K562 (cell line): ENCODE measurements at regions not wholly inside any gene's neighbourhood (a gene's known extent, or its start where the extent isn't known, plus 50 kb on each side); places are given as distances from the start of the nearest gene placed in this dataset.

Experiments
- ATAC-seq: fragments of 200-7000 bp; cut with Tn5 transposase; 3 replicates; pipeline ENCODE4 v1.9.1; 2020; ENCODE audit warnings: moderate library complexity
- BruUV-seq: library from RNA; stranded (reverse); fragments of 400-500 nt; replicated peaks from 2 replicates; lab custom pipeline; 2021; lab: Mats Ljungman, UMichigan
- CTCF ChIA-PET: fragments of 300-600 bp; formaldehyde crosslinking; extraction: SDS; loops from one replicate; lab custom pipeline; 2021; ENCODE audit warnings: low intra/inter-chr PET ratio; lab: Yijun Ruan, JAX
- POLR2A ChIA-PET: fragments of 300-600, 350-650 bp; sonication (Branson Sonifier 250); formaldehyde crosslinking; extraction: SDS; loops from one replicate; lab custom pipeline; 2021; ENCODE audit warnings: antibody characterized with exemption, inconsistent platforms; lab: Yijun Ruan, JAX
- DNase-seq, 4 experiments: peaks; one replicate each; pipeline versions ENCODE4 v3.0.0 to v3.0.0-alpha.2; 2011 to 2018; ENCODE audit warnings: low spot score in 3 of 4, mixed read lengths in 3 of 4; ENCODE audit errors: extremely low read depth in 1 of 4
- FAIRE-seq: peaks from 2 replicates; lab custom pipeline; 2011; peaks lifted over from hg19 to GRCh38; lab: Jason Lieb, UNC
- H2AFZ ChIP-seq: 2 replicates; pipeline ENCODE4 v1.6.0; 2011; ENCODE audit warnings: low read depth, low read length, control low read depth, inconsistent platforms
- H3K27ac ChIP-seq: fragments of 200-600 bp; 3 replicates; pipeline ENCODE4 v1.8.0; 2011; ENCODE audit warnings: low read depth, mild to moderate bottlenecking, control low read depth, inconsistent platforms, low read length, moderate library complexity, mixed read lengths; ENCODE audit errors: extremely low read depth
- H3K27me3 ChIP-seq, 2 experiments: fragments of 300-600 bp in 1 of 2; 2 replicates in 1 of 2; 3 replicates in 1 of 2; pipeline versions ENCODE4 v1.6.0 to v1.8.0; 2011; ENCODE audit warnings: inconsistent platforms in 2 of 2, low read length in 2 of 2, mild to moderate bottlenecking in 1 of 2, mixed read lengths in 1 of 2, moderate library complexity in 1 of 2; ENCODE audit not compliant: control insufficient read depth in 2 of 2, insufficient read depth in 2 of 2
- H3K36me3 ChIP-seq: fragments of 300-600 bp; 3 replicates; pipeline ENCODE4 v1.8.0; 2011; ENCODE audit warnings: mild to moderate bottlenecking, low read length, inconsistent platforms; ENCODE audit not compliant: control insufficient read depth, insufficient read depth
- H3K4me1 ChIP-seq, 2 experiments: fragments of 200-600 bp in 1 of 2; replicated peaks in 1 of 2; 2 replicates in 1 of 2; 3 replicates in 1 of 2; pipeline versions ENCODE4 v1.5.1 to v1.8.0; 2011; ENCODE audit warnings: inconsistent platforms in 2 of 2, low read length in 2 of 2, mild to moderate bottlenecking in 1 of 2, mixed read lengths in 1 of 2, moderate library complexity in 1 of 2; ENCODE audit not compliant: control insufficient read depth in 2 of 2, insufficient read depth in 2 of 2
- H3K4me2 ChIP-seq: 2 replicates; pipeline ENCODE4 v1.6.1; 2011; ENCODE audit warnings: low read length, control low read depth, inconsistent platforms, mixed read lengths; ENCODE audit not compliant: insufficient read depth
- H3K4me3 ChIP-seq: fragments of 200-600 bp; sonication (generic), shearing (Covaris generic); 2 replicates; pipeline ENCODE4 v1.5.1; 2016; ENCODE audit warnings: control low read depth, inconsistent platforms
- H3K79me2 ChIP-seq: fragments of 200-600 bp; 3 replicates; pipeline ENCODE4 v1.8.0; 2011; ENCODE audit warnings: low read length, inconsistent platforms; ENCODE audit not compliant: control insufficient read depth, insufficient read depth
- H3K9ac ChIP-seq, 2 experiments: 2 replicates each; pipeline versions ENCODE4 v1.6.0 to v1.6.1; 2011; ENCODE audit warnings: low read depth in 2 of 2, low read length in 2 of 2, control low read depth in 1 of 2, inconsistent platforms in 1 of 2, mild to moderate bottlenecking in 1 of 2, mixed read lengths in 1 of 2; ENCODE audit not compliant: insufficient read depth in 1 of 2
- H3K9me1 ChIP-seq: one replicate; pipeline ENCODE4 v1.6.0; 2011; ENCODE audit warnings: inconsistent platforms, mild to moderate bottlenecking, low read length, moderate library complexity; ENCODE audit not compliant: control insufficient read depth, insufficient read depth
- H3K9me3 ChIP-seq: replicated peaks from 2 replicates; pipeline ENCODE4 v1.5.1; 2011; ENCODE audit warnings: low read depth, low read length, inconsistent platforms; ENCODE audit not compliant: control insufficient read depth, insufficient read depth
- H4K20me1 ChIP-seq: replicated peaks from 2 replicates; pipeline ENCODE4 v1.6.1; 2011; ENCODE audit warnings: low read length, inconsistent platforms, mixed read lengths; ENCODE audit not compliant: control insufficient read depth, insufficient read depth
- ARHGAP35 ChIP-seq: fragments of 450-650 bp; IDR thresholded peaks from 2 replicates; pipeline ENCODE4 v1.6.1; 2018; ENCODE audit not compliant: partially characterized antibody
- BACH1 ChIP-seq: fragments of 200-800 bp; sonication (Bioruptor generic); IDR thresholded peaks from 2 replicates; pipeline ENCODE4 v1.6.1; 2016; ENCODE audit warnings: missing genetic modification characterization, missing compliant biosample characterization
- CXXC5 ChIP-seq: fragments of 250-450 bp; sonication (Bioruptor Pico); IDR thresholded peaks from 2 replicates; pipeline ENCODE4 v1.8.0; 2022; ENCODE audit warnings: inconsistent platforms, mild to moderate bottlenecking, moderate library complexity
- DACH1 ChIP-seq: fragments of 450-650 bp; IDR thresholded peaks from 2 replicates; pipeline ENCODE4 v1.6.1; 2018; ENCODE audit not compliant: partially characterized antibody
- EHMT2 ChIP-seq: fragments of 450-650 bp; IDR thresholded peaks from 2 replicates; pipeline ENCODE4 v1.6.1; 2018; ENCODE audit warnings: antibody characterized with exemption
- ELF2 ChIP-seq: fragments of 250-450 bp; sonication (Bioruptor Pico); IDR thresholded peaks from 2 replicates; pipeline ENCODE4 v1.5.0; 2021; ENCODE audit warnings: mild to moderate bottlenecking
- HLTF ChIP-seq: fragments of 450-650 bp; IDR thresholded peaks from 2 replicates; pipeline ENCODE4 v1.6.1; 2016
- KLF1 ChIP-seq: fragments of 450-650 bp; IDR thresholded peaks from 2 replicates; pipeline ENCODE4 v1.6.1; 2016; ENCODE audit warnings: missing genetic modification characterization, missing compliant biosample characterization
- NCOA6 ChIP-seq: fragments of 450-650 bp; IDR thresholded peaks from 2 replicates; pipeline ENCODE4 v1.6.1; 2017; ENCODE audit warnings: mild to moderate bottlenecking
- POLR2G ChIP-seq: fragments of 200-400 bp; formaldehyde crosslinking; IDR thresholded peaks from 2 replicates; pipeline ENCODE4 v1.6.1; 2017; ENCODE audit warnings: low read depth, mild to moderate bottlenecking, antibody characterized with exemption, low read length, moderate library complexity
- PPARD ChIP-seq: fragments of 250-450 bp; sonication (Bioruptor Pico); IDR thresholded peaks from 2 replicates; pipeline ENCODE4 v1.8.0; 2022; ENCODE audit warnings: inconsistent platforms, mild to moderate bottlenecking, moderate library complexity
- SREBF1 ChIP-seq: fragments of 150-350 bp; IDR thresholded peaks from 2 replicates; pipeline ENCODE4 v1.6.1; 2014; ENCODE audit warnings: antibody characterized with exemption, low read depth, low read length, borderline replicate concordance
- TBL1XR1 ChIP-seq, 2 experiments: IDR thresholded peaks; 2 replicates each; pipeline ENCODE4 v1.6.1; 2012; ENCODE audit warnings: improper control_type of control experiment in 2 of 2, low read length in 2 of 2, mild to moderate bottlenecking in 1 of 2
- ZNF217 ChIP-seq: sonication (generic); formaldehyde crosslinking; IDR thresholded peaks from 2 replicates; pipeline ENCODE4 v1.8.0; 2022; ENCODE audit warnings: mild to moderate bottlenecking, missing genetic modification reagents
- ZNF431 ChIP-seq: sonication (generic); formaldehyde crosslinking; IDR thresholded peaks from 2 replicates; pipeline ENCODE4 v1.8.0; 2022; ENCODE audit warnings: mild to moderate bottlenecking, missing genetic modification reagents
- WGBS: fragments of 100-300 bp; shearing (Covaris generic); methylation state at CpG from one replicate; pipeline ENCODE4 v1.1.6; 2016; ENCODE audit warnings: low coverage, mixed read lengths; ENCODE audit not compliant: insufficient coverage; ENCODE audit errors: missing lambda C conversion rate; 5-methylcytosine and 5-hydroxymethylcytosine counted together
- in situ Hi-C: fragments of 300-500 bp; cut with MboI; formaldehyde crosslinking; loops from 4 replicates; pipeline ENCODE4 v1.15.0; 2018; ENCODE audit warnings: inconsistent platforms, mixed read lengths
- intact Hi-C: fragments of 100-400 bp; cut with micrococcal nuclease; formaldehyde crosslinking; loops from 2 replicates; pipeline ENCODE4 v1.14.2; 2022
- TF ChIP-seq, protein P1 (sequence below): fragments of 450-650 bp; IDR thresholded peaks from 2 replicates; pipeline ENCODE4 v1.6.1; 2016; ENCODE audit warnings: missing biosample characterization, missing genetic modification characterization
- TF ChIP-seq, protein P2 (sequence below): fragments of 250-450 bp; sonication (Bioruptor Pico); IDR thresholded peaks from 2 replicates; pipeline ENCODE4 v1.8.0; 2021; ENCODE audit warnings: moderate library complexity, mild to moderate bottlenecking, inconsistent platforms
- TF ChIP-seq, protein P3 (sequence below): sonication (generic); formaldehyde crosslinking; IDR thresholded peaks from 2 replicates; pipeline ENCODE4 v1.8.1; 2023; ENCODE audit warnings: mild to moderate bottlenecking, missing genetic modification reagents

DNA sequence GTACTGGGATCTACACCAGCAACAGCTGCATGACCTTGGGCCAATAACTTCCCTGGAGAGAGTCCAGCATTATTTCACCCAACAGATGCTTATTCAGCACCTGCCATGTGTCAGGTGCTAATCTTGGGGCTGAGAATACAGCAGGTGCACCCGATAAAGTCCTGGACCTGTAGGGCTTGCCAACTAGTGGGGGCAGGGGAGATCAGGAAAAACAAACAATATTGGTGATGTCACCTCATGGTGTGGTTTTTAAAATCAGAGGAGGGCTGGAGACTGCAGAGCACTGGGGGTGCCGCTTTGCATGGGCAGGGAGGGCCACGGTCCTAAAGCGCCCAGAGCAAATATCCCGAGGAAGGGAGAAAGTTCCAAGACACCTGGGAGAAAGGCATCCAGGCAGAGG, 218.8 kb downstream of the C16orf95 start (continued):
- TF ChIP-seq POLR2G (no peak), ELF2 (CRISPR knock-in tag) (no peak), EHMT2 (no peak), NCOA6 (no peak)
- TF ChIP-seq, protein P1, sequence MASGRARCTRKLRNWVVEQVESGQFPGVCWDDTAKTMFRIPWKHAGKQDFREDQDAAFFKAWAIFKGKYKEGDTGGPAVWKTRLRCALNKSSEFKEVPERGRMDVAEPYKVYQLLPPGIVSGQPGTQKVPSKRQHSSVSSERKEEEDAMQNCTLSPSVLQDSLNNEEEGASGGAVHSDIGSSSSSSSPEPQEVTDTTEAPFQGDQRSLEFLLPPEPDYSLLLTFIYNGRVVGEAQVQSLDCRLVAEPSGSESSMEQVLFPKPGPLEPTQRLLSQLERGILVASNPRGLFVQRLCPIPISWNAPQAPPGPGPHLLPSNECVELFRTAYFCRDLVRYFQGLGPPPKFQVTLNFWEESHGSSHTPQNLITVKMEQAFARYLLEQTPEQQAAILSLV (tag), result no peak
- TF ChIP-seq, all 486 proteins: peak for 0

DNA sequence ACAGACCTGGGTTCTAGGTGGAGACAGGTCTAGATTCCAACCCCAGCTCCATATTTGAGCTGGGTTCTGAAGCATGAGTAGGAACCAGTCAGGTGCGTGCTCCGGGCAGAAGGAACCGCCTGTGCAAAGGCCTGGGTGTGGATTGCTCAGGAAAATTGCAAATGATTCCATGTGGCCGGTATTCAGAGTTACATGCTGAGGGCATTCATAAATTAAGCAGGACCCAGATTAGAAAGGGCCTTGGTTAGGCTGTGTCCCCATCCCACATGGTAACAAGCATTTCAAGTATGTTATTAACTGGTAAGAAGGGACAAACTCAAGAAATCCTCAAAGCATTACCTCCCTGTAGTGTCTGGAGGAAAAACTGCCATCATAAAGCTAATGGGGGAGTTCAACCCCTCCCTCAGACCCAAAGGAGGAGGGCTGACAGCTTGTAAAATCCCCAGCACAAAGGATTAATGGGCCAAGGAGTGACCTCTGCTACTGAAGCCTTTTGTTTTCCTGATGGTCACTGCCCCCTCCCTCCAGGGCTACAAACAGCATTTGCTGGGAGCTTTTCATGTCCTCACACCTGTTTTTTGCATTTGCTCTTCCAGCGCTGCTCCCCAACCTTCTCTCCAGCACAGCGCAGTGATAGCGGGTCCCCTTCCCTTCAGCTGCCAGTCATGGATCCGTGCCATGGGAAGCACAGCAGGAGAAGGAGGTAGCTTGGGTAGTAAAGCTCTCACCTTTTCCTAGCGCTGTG, 218.0 kb downstream of the C16orf95 start:
- H3K9me3 ChIP-seq, result no peaks in the 10 kb centered on the region
- DNase-seq (no peak), ATAC-seq (no peak), FAIRE-seq (no peak)
- intact Hi-C loops (no loop called here), in situ Hi-C loops (no loop called here)
- WGBS, result 4% methylated on average over 9 of the region's 9 CpGs
- H3K9ac ChIP-seq, result no peak overlapping the region
- no peaks in the 10 kb centered on the region for H3K79me2 ChIP-seq
- no peak overlapping the region for H3K4me2 ChIP-seq
- no TSS peak for BruUV-seq
- POLR2A ChIA-PET, result interaction anchor here (0.6 to 1.5 kb wide), 3 partner anchors 9 to 28 kb away, joined by 3 to 4 read pairs (median 4); no protein-coding TSS in a partner anchor
- H3K4me3 ChIP-seq, result no peak overlapping the region
- H3K27me3 ChIP-seq, result peaks cover 12 to 51% of the 10 kb centered on the region in 2 experiments; a peak in 4 of 5 replicates
- H3K27ac ChIP-seq, result no peak overlapping the region
- H3K9me1 ChIP-seq, result peaks cover 3% of the 10 kb centered on the region
- H3K4me1 ChIP-seq, result no peaks in the 10 kb centered on the region
- no peak overlapping the region for H2AFZ ChIP-seq
- H4K20me1 ChIP-seq, result peaks cover 4% of the 10 kb centered on the region; the same call in 1 of the 2 replicates
- no peaks in the 10 kb centered on the region for H3K36me3 ChIP-seq
- CTCF ChIA-PET, result no interaction called here
- TF ChIP-seq PPARD (CRISPR knock-in tag) (no peak), TBL1XR1 (IDR thresholded peaks at IDR 0.05; ENCODE audit: low read length in 2 of 2) (no peak), DACH1 (no peak), HLTF (no peak), ARHGAP35 (no peak), ZNF217 (CRISPR knock-in tag) (no peak), BACH1 (tag) (no peak), ZNF431 (CRISPR knock-in tag) (no peak), CXXC5 (no peak), KLF1 (tag) (no peak), SREBF1 (no peak)
- TF ChIP-seq, protein P2, sequence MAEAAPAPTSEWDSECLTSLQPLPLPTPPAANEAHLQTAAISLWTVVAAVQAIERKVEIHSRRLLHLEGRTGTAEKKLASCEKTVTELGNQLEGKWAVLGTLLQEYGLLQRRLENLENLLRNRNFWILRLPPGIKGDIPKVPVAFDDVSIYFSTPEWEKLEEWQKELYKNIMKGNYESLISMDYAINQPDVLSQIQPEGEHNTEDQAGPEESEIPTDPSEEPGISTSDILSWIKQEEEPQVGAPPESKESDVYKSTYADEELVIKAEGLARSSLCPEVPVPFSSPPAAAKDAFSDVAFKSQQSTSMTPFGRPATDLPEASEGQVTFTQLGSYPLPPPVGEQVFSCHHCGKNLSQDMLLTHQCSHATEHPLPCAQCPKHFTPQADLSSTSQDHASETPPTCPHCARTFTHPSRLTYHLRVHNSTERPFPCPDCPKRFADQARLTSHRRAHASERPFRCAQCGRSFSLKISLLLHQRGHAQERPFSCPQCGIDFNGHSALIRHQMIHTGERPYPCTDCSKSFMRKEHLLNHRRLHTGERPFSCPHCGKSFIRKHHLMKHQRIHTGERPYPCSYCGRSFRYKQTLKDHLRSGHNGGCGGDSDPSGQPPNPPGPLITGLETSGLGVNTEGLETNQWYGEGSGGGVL (CRISPR knock-in tag), result no peak
- TF ChIP-seq, protein P3, sequence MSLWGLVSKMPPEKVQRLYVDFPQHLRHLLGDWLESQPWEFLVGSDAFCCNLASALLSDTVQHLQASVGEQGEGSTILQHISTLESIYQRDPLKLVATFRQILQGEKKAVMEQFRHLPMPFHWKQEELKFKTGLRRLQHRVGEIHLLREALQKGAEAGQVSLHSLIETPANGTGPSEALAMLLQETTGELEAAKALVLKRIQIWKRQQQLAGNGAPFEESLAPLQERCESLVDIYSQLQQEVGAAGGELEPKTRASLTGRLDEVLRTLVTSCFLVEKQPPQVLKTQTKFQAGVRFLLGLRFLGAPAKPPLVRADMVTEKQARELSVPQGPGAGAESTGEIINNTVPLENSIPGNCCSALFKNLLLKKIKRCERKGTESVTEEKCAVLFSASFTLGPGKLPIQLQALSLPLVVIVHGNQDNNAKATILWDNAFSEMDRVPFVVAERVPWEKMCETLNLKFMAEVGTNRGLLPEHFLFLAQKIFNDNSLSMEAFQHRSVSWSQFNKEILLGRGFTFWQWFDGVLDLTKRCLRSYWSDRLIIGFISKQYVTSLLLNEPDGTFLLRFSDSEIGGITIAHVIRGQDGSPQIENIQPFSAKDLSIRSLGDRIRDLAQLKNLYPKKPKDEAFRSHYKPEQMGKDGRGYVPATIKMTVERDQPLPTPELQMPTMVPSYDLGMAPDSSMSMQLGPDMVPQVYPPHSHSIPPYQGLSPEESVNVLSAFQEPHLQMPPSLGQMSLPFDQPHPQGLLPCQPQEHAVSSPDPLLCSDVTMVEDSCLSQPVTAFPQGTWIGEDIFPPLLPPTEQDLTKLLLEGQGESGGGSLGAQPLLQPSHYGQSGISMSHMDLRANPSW (CRISPR knock-in tag), result no peak
